ENCODE measurements at regions not wholly inside any gene's neighbourhood (a gene's known extent, or its start where the extent isn't known, plus 50 kb on each side); places are given as distances from the start of the nearest gene placed in this dataset.
"Not testable (repeated sequence)": the region's sequence is repeated elsewhere in the genome, so short reads cannot be mapped to it uniquely, and the experiment has no call there.

GRCh38 chr11:69916251-69916649, 97.0 kb upstream of the FGF3 start:
- not testable (repeated sequence) for DNase-seq (ENCODE audit: low read depth)

- DNase-seq (ENCODE audit: low read depth): no peak
These were observed 97.7 kb upstream of the FGF3 start for GRCh38 chr11:69916806-69917387.

- no peak for DNase-seq (ENCODE audit: low read depth)
These were observed 98.3 kb upstream of the FGF3 start for GRCh38 chr11:69917529-69917928.

GRCh38 chr11:69918231-69918937, 99.2 kb upstream of the FGF3 start:
- no peak for DNase-seq (ENCODE audit: low read depth)

- DNase-seq (ENCODE audit: low read depth): peak; percentile 44
These were observed 99.9 kb upstream of the FGF3 start for GRCh38 chr11:69918938-69919650.

- no peak for DNase-seq (ENCODE audit: low read depth)
These were observed 100.6 kb upstream of the FGF3 start for GRCh38 chr11:69919659-69920344.

- no peak for DNase-seq (ENCODE audit: low read depth)
These were observed 101.3 kb upstream of the FGF3 start for GRCh38 chr11:69920345-69921127.

- no peak for DNase-seq (ENCODE audit: low read depth)
These were observed 102.2 kb upstream of the FGF3 start for GRCh38 chr11:69921128-69922014.

- DNase-seq (ENCODE audit: low read depth): no peak
These were observed 102.9 kb upstream of the FGF3 start for GRCh38 chr11:69922015-69922595.

- no peak for DNase-seq (ENCODE audit: low read depth)
These were observed 103.4 kb upstream of the FGF3 start for GRCh38 chr11:69922596-69923111.

GRCh38 chr11:69923196-69923595, 104.0 kb upstream of the FGF3 start:
- no peak for DNase-seq (ENCODE audit: low read depth)

- no peak for DNase-seq (ENCODE audit: low read depth)
These were observed 104.6 kb upstream of the FGF3 start for GRCh38 chr11:69923641-69924307.

GRCh38 chr11:69924308-69925161, 105.3 kb upstream of the FGF3 start:
- no peak for DNase-seq (ENCODE audit: low read depth)

- no peak for DNase-seq (ENCODE audit: low read depth)
These were observed 106.4 kb upstream of the FGF3 start for GRCh38 chr11:69925366-69926196.

- no peak for DNase-seq (ENCODE audit: low read depth)
These were observed 107.3 kb upstream of the FGF3 start for GRCh38 chr11:69926376-69927050.

GRCh38 chr11:69928121-69928520, 108.9 kb upstream of the FGF3 start:
- no peak for DNase-seq (ENCODE audit: low read depth)
